ENCODE measurements at regions not wholly inside any gene's neighbourhood (a gene's known extent, or its start where the extent isn't known, plus 50 kb on each side); places are given as distances from the start of the nearest gene placed in this dataset.

DNA sequence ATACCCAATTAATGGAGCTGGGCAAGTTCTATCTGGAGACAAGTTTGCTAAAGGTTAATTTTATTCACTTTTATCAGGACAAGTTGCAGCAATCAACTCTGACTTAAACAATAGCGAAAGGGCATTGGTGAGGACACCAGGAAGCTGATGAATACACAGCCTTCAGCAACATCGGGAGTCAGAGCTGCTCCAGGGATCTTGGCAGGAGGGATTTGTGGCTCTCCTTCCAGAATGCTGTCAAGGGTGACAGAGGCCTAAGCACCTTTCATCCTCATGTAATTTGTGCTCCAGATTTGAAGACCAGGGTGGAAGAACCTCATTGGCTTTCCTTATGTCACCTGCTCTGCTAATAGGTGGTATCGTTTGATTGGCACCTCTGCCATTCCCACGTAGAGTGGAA lies 485.6 kb downstream of the NPIPA7 start:
- TF ChIP-seq, protein P1, sequence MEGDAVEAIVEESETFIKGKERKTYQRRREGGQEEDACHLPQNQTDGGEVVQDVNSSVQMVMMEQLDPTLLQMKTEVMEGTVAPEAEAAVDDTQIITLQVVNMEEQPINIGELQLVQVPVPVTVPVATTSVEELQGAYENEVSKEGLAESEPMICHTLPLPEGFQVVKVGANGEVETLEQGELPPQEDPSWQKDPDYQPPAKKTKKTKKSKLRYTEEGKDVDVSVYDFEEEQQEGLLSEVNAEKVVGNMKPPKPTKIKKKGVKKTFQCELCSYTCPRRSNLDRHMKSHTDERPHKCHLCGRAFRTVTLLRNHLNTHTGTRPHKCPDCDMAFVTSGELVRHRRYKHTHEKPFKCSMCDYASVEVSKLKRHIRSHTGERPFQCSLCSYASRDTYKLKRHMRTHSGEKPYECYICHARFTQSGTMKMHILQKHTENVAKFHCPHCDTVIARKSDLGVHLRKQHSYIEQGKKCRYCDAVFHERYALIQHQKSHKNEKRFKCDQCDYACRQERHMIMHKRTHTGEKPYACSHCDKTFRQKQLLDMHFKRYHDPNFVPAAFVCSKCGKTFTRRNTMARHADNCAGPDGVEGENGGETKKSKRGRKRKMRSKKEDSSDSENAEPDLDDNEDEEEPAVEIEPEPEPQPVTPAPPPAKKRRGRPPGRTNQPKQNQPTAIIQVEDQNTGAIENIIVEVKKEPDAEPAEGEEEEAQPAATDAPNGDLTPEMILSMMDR (IDR thresholded peaks at IDR 0.05) = no peak
- TF ChIP-seq POLR2A (IDR thresholded peaks at IDR 0.05) = no peak

All from body of pancreas (tissue), 4 donors.